Thyroid gland (tissue), 4 donors: ENCODE measurements at regions not wholly inside any gene's neighbourhood (a gene's known extent, or its start where the extent isn't known, plus 50 kb on each side); places are given as distances from the start of the nearest gene placed in this dataset.
A peak's percentile ranks its signal among the peaks of the same experiment; 100 is the strongest.

Source experiments
- DNase-seq, 2 donors: peaks; one replicate each; pipeline ENCODE4 v3.0.0-alpha.2; 2019
- H3K27ac ChIP-seq, 3 donors: fragments of 200-600 bp; sonication (generic); 1 replicate in 2 of 3; 2 replicates in 1 of 3; pipeline ENCODE4 v1.5.1; 2016 to 2019; ENCODE audit warnings: mild to moderate bottlenecking in 1 of 3, moderate library complexity in 1 of 3
- H3K27me3 ChIP-seq: fragments of 200-600 bp; sonication (generic); one replicate; pipeline ENCODE4 v1.5.1; 2019
- H3K36me3 ChIP-seq, 2 donors: fragments of 200-600 bp; sonication (generic); one replicate each; pipeline ENCODE4 v1.5.1; 2016 to 2019
- H3K4me1 ChIP-seq, 2 donors: fragments of 200-600 bp; sonication (generic); one replicate each; pipeline ENCODE4 v1.5.1; 2017 to 2019
- H3K4me3 ChIP-seq, 3 donors: fragments of 200-600 bp; sonication (generic); replicated peaks in 1 of 3; 1 replicate in 2 of 3; 2 replicates in 1 of 3; pipeline ENCODE4 v1.5.1; 2016; ENCODE audit warnings: mild to moderate bottlenecking in 1 of 3
- H3K9me3 ChIP-seq: fragments of 200-600 bp; sonication (generic); one replicate; pipeline ENCODE4 v1.5.1; 2017
- POLR2A ChIP-seq, 2 donors: fragments of 450-650 bp; IDR thresholded peaks; one replicate each; pipeline ENCODE4 v1.6.1; 2017; ENCODE audit warnings: antibody characterized with exemption in 2 of 2, mild to moderate bottlenecking in 2 of 2, moderate library complexity in 1 of 2
- WGBS, 2 donors: methylation state at CpG; one replicate each; pipeline ENCODE4 v1.1.5; 2017; 5-methylcytosine and 5-hydroxymethylcytosine counted together
- intact Hi-C: fragments of 100-400 bp; cut with DNase I; formaldehyde crosslinking; loops from one replicate; pipeline ENCODE4 v1.15.1; 2023
- TF ChIP-seq, protein P1 (sequence below), 6 experiments: fragments of 200-600 bp in 3 of 6; fragments of 450-650 bp in 3 of 6; sonication (generic) in 3 of 6; IDR thresholded peaks; one replicate each; pipeline ENCODE4 v1.5.1; 2016 to 2019; ENCODE audit warnings: antibody characterized with exemption in 6 of 6, mild to moderate bottlenecking in 2 of 6, inconsistent platforms in 1 of 6, moderate library complexity in 1 of 6

DNA sequence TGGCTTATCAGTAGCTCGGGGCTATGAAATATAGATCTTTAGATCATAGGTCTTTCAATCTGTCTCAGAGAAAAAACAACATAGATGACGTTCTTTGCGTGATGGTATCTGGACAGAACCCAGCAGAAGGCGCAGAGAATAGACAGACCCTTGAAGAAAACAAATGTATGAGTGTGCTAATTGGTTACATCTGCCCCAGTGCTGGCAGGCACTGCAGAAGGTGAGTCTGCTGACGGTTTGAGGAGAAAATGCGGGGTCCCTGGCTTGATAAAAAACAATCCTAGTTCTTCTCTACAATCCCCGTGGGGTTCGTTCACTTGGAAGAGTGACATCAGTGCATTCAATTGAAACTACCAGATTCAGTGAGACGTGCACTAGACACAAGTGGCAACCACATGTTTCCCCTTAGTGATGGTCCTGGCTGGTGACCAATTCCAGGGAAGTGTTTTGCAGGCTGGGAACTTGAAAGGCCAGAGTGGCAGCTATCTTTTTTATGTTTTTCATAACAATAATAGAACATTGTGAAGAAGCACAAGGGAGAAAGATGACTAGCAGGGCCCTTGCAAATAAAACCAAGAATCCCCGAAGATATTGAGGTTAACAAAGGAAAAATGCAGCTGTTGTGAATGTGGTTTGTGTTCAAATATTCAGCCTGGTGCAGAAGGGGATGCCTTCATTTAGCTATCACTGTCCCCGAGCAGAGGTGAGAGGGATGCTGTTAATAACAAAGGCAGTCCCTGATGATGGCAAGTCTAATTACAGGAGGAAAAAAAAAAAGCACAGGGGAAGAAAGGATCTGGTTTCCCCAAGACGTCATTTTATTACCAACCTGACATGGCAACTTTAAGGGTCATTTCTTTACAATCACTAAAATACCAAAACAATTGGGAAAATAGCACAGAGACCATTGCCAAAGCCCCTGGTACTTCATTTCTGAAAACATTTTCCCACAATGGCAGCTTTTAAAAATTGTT lies 337.6 kb upstream of the FIGN start:
- Histone ChIP-seq H3K9me3 (no peaks in the 10 kb centered on the region), H3K4me1 (no peaks in the 10 kb centered on the region), H3K4me3 (no peak overlapping the region), H3K27ac (no peak overlapping the region), H3K36me3 (no peaks in the 10 kb centered on the region), H3K27me3 (no peaks in the 10 kb centered on the region)
- TF ChIP-seq, protein P1, sequence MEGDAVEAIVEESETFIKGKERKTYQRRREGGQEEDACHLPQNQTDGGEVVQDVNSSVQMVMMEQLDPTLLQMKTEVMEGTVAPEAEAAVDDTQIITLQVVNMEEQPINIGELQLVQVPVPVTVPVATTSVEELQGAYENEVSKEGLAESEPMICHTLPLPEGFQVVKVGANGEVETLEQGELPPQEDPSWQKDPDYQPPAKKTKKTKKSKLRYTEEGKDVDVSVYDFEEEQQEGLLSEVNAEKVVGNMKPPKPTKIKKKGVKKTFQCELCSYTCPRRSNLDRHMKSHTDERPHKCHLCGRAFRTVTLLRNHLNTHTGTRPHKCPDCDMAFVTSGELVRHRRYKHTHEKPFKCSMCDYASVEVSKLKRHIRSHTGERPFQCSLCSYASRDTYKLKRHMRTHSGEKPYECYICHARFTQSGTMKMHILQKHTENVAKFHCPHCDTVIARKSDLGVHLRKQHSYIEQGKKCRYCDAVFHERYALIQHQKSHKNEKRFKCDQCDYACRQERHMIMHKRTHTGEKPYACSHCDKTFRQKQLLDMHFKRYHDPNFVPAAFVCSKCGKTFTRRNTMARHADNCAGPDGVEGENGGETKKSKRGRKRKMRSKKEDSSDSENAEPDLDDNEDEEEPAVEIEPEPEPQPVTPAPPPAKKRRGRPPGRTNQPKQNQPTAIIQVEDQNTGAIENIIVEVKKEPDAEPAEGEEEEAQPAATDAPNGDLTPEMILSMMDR (IDR thresholded peaks at IDR 0.05), result no peak
- TF ChIP-seq POLR2A (IDR thresholded peaks at IDR 0.05), result no peak
- peak; percentile 34 to 57 for DNase-seq
- 55 to 58% methylated on average over 12 of the region's 12 CpGs for WGBS, 2 donors
- intact Hi-C loops, result no loop called here

DNA sequence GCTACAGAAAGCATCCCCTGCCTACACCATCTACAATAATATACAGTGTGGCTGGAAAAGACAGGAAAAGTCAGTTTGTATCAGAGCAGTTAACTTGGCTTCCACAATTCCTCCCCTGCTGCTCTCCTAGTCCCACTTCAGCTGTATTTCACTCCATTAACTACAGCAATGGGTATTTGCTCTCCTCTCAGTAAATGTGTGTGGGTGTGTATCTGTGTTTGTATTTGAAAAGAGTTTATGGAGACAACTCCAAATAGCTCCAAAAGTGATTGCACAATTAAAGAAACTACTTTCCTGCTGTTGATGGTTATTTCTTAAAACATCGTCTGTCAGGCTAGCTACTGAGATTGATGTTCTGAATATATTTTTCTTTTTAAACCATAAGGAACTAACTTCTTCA lies 333.7 kb upstream of the FIGN start:
- H3K4me1 ChIP-seq, result no peaks in the 10 kb centered on the region
- no peaks in the 10 kb centered on the region for H3K9me3 ChIP-seq
- no peak overlapping the region for H3K27ac ChIP-seq
- intact Hi-C loops, result no loop called here
- no peaks in the 10 kb centered on the region for H3K27me3 ChIP-seq
- no peak overlapping the region for H3K4me3 ChIP-seq
- H3K36me3 ChIP-seq, result no peaks in the 10 kb centered on the region
- 61 to 75% methylated on average over 1 of the region's 1 CpG for WGBS, 2 donors
- no peak for DNase-seq
- TF ChIP-seq, protein P1 (IDR thresholded peaks at IDR 0.05), result no peak
- TF ChIP-seq POLR2A (IDR thresholded peaks at IDR 0.05), result no peak

DNA sequence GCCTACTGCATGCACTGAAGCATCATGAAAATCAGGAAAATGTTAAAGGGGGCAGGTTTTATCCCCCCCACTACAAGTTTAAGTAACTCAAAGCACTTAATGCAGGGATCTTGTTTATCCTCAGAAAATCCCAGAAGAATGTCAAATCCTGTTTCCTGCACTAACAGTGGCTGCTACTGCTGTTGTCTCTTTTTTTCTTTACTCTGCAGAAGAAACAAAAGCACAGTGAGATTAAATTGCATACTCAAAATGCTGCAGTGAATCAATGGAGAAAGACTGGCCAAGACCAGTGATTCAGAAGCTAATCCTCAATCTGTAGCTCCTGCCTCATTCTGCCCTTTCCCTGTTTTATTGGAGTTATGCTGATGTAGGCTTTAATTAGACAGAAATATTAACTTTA lies 332.3 kb upstream of the FIGN start:
- no peak for TF ChIP-seq POLR2A (IDR thresholded peaks at IDR 0.05)
- TF ChIP-seq, protein P1 (IDR thresholded peaks at IDR 0.05), result no peak
- intact Hi-C loops, result no loop called here
- H3K4me1 ChIP-seq, result no peaks in the 10 kb centered on the region

DNA sequence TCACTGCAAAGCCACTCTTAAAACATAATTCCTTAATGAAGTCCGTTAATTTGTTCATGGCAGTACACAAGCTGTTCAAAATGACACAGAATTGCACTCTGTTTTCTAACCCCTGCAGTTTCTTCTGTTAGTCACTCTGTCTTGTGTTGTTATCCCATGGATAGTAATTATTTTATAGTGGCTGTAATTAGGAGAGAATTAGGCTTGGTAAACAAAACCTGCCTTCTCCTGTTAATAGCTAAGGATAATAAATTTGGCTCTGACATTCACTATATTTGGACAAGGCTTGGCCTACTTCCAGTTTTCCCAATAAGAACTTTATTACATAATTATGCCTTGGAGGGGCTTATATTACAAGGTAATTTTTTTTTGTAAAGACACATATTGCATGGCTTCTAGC lies 330.3 kb upstream of the FIGN start:
- intact Hi-C loops, result no loop called here
- Histone ChIP-seq H3K4me1 (no peaks in the 10 kb centered on the region), H3K27me3 (no peaks in the 10 kb centered on the region), H3K36me3 (no peaks in the 10 kb centered on the region), H3K27ac (no peak overlapping the region), H3K9me3 (no peaks in the 10 kb centered on the region), H3K4me3 (no peak overlapping the region)
- no peak for DNase-seq
- WGBS, 2 donors, result 93 to 97% methylated on average over 1 of the region's 1 CpG
- TF ChIP-seq, protein P1 (IDR thresholded peaks at IDR 0.05), result no peak
- TF ChIP-seq POLR2A (IDR thresholded peaks at IDR 0.05), result no peak

More for the DNA sequence above, 332.3 kb upstream of the FIGN start:
- no peak overlapping the region for H3K27ac ChIP-seq
- no peaks in the 10 kb centered on the region for H3K9me3 ChIP-seq
- DNase-seq, result no peak
- H3K4me3 ChIP-seq, result no peak overlapping the region
- H3K36me3 ChIP-seq, result no peaks in the 10 kb centered on the region
- no peaks in the 10 kb centered on the region for H3K27me3 ChIP-seq

DNA sequence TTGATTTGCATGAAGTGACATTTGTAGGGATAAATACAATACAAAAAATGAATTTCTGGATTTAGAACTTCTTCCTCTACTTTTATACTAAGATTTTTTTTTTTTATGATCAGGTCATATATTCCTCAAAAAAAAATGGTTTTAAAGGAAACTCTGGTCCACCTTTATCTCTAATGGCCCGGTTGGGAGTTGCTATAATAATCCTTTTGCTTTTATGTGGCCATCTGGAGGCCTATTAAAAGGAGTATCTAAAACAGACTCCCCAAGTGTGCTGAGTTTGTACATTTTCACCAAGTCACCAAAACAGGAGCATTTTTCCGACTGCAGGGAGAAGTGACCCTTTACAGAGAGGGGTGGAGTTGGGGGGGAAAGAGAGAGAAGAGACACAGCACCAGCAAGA lies 329.2 kb upstream of the FIGN start:
- 73 to 83% methylated on average over 2 of the region's 2 CpGs for WGBS, 2 donors
- H3K36me3 ChIP-seq, result no peaks in the 10 kb centered on the region
- intact Hi-C loops, result no loop called here
- no peaks in the 10 kb centered on the region for H3K4me1 ChIP-seq
- TF ChIP-seq POLR2A (IDR thresholded peaks at IDR 0.05), result no peak
- TF ChIP-seq, protein P1 (IDR thresholded peaks at IDR 0.05), result no peak
- no peak for DNase-seq
- no peaks in the 10 kb centered on the region for H3K27me3 ChIP-seq
- H3K9me3 ChIP-seq, result no peaks in the 10 kb centered on the region
- no peak overlapping the region for H3K27ac ChIP-seq
- H3K4me3 ChIP-seq, result no peak overlapping the region
